Islet precursor cell (in vitro differentiated cells): ENCODE measurements at regions not wholly inside any gene's neighbourhood (a gene's known extent, or its start where the extent isn't known, plus 50 kb on each side); places are given as distances from the start of the nearest gene placed in this dataset.

Experiments used
- DNase-seq: peaks from one replicate; pipeline ENCODE4 v3.0.0-alpha.2; 2018

- no peak for DNase-seq
Measured at GRCh38 chr13:111517641-111518010, 197.2 kb downstream of the TEX29 start.

GRCh38 chr13:111518161-111518792, 197.8 kb downstream of the TEX29 start:
- no peak for DNase-seq

GRCh38 chr13:111519041-111519440, 198.6 kb downstream of the TEX29 start:
- peak; percentile 46 for DNase-seq

- peak; percentile 47 for DNase-seq
Measured at GRCh38 chr13:111519490-111520170, 199.2 kb downstream of the TEX29 start.

GRCh38 chr13:111521030-111521429, 200.6 kb downstream of the TEX29 start:
- peak; percentile 48 for DNase-seq

- DNase-seq = peak; percentile 45
Measured at GRCh38 chr13:111521691-111522229, 201.3 kb downstream of the TEX29 start.

- DNase-seq = no peak
Measured at GRCh38 chr13:111525320-111526118, 205.1 kb downstream of the TEX29 start.

GRCh38 chr13:111526922-111527321, 206.5 kb downstream of the TEX29 start:
- DNase-seq = peak; percentile 15

GRCh38 chr13:111527614-111528229, 207.3 kb downstream of the TEX29 start:
- DNase-seq = no peak

GRCh38 chr13:111528513-111528912, 208.1 kb downstream of the TEX29 start:
- no peak for DNase-seq

GRCh38 chr13:111530137-111530870, 209.9 kb downstream of the TEX29 start:
- no peak for DNase-seq

GRCh38 chr13:111531505-111531904, 211.1 kb downstream of the TEX29 start:
- DNase-seq = no peak

- no peak for DNase-seq
Measured at GRCh38 chr13:111532111-111532510, 211.7 kb downstream of the TEX29 start.

- no peak for DNase-seq
Measured at GRCh38 chr13:111533900-111534683, 213.7 kb downstream of the TEX29 start.

GRCh38 chr13:111534751-111535522, 214.5 kb downstream of the TEX29 start:
- no peak for DNase-seq

GRCh38 chr13:111535523-111535811, 215.0 kb downstream of the TEX29 start:
- no peak for DNase-seq

GRCh38 chr13:111536075-111536642, 215.7 kb downstream of the TEX29 start:
- no peak for DNase-seq

- DNase-seq = no peak
Measured at GRCh38 chr13:111537115-111537728, 216.8 kb downstream of the TEX29 start.

GRCh38 chr13:111537843-111538499, 217.5 kb downstream of the TEX29 start:
- DNase-seq = no peak

GRCh38 chr13:111539252-111539651, 218.8 kb downstream of the TEX29 start:
- no peak for DNase-seq
